Muscle of leg (tissue), 3 donors: ENCODE measurements at regions not wholly inside any gene's neighbourhood (a gene's known extent, or its start where the extent isn't known, plus 50 kb on each side); places are given as distances from the start of the nearest gene placed in this dataset.

Experiments used
- DNase-seq: peaks from one replicate; pipeline ENCODE4 v3.0.0; 2013
- H3K27ac ChIP-seq: one replicate; pipeline ENCODE4 v1.5.1; 2013; ENCODE audit warnings: mild to moderate bottlenecking, low read length, control low read depth
- H3K27me3 ChIP-seq: one replicate; pipeline ENCODE4 v1.6.1; 2013; ENCODE audit warnings: low read length; ENCODE audit not compliant: control insufficient read depth, insufficient read depth
- H3K36me3 ChIP-seq: one replicate; pipeline ENCODE4 v1.6.1; 2013; ENCODE audit warnings: low read length; ENCODE audit not compliant: control insufficient read depth, insufficient read depth
- H3K4me1 ChIP-seq: one replicate; pipeline ENCODE4 v1.6.1; 2013; ENCODE audit warnings: low read length; ENCODE audit not compliant: control insufficient read depth, insufficient read depth
- H3K4me3 ChIP-seq: one replicate; pipeline ENCODE4 v1.5.1; 2013; ENCODE audit warnings: low read length, control low read depth
- H3K9me3 ChIP-seq: replicated peaks from 2 replicates; pipeline ENCODE4 v1.6.1; 2013; ENCODE audit warnings: low read depth, low read length; ENCODE audit not compliant: control insufficient read depth
- WGBS: methylation state at CpG from one replicate; pipeline ENCODE4 v1.1.5; 2013; ENCODE audit warnings: missing lambda C conversion rate; ENCODE audit not compliant: insufficient coverage; 5-methylcytosine and 5-hydroxymethylcytosine counted together

DNA sequence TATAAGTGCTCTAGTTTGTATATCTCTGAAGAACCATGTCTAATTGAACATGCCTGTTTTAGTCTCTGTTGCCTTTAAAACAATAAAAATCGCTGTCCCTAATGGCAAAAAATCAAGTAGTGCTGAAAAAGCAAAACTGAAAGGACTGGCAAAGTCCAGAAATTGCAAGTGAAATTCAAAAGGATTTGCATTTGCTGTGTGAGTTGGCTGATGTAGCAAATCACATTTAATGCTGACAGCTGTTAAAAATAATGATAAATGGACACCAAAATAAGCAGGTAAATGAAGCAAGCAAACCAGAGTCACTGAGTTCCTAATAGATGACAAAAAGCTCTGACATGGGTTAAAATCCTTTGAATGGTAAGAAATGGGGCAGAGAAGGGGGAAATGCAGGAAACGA lies 874.1 kb downstream of the GRM8 start:
- Histone ChIP-seq H3K4me1 (no peaks in the 10 kb centered on the region), H3K4me3 (no peak overlapping the region), H3K27me3 (no peaks in the 10 kb centered on the region), H3K36me3 (no peaks in the 10 kb centered on the region), H3K27ac (no peak overlapping the region), H3K9me3 (no peaks in the 10 kb centered on the region)
- 70% methylated on average over 1 of the region's 2 CpGs for WGBS
- no peak for DNase-seq

DNA sequence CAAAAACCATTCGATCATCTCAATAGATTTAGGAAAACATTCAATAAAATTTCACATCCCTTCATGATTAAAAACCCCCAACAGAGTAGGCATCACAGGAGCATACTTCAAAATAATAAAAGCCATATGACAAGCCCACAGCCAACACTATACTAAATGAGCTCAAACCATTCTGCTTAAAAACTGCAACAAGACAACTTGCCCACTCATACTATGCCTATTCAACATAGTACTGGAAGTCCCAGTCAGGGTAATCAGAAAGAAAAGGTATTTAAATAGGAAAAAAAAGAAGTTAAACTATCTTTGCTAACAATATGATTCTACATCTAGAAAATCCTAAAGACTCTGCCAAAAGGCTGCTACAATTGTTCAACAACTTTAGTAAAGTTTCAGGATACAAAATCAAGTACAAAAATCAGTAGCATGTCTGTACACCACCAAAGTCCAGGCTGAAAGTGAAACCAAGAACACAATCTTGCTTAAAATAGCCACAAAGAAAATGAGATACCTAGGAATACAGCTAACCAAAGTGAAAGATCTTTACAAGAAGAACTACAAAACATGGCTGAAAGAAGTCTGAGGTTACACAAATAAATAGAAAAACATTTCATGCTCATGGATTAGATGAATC lies 882.6 kb downstream of the GRM8 start:
- Histone ChIP-seq H3K4me1 (no peaks in the 10 kb centered on the region), H3K27ac (no peak overlapping the region), H3K27me3 (no peaks in the 10 kb centered on the region), H3K36me3 (no peaks in the 10 kb centered on the region), H3K4me3 (no peak overlapping the region), H3K9me3 (peaks cover 4% of the 10 kb centered on the region)
- no CpG with 5 or more reads among the region's 1 CpG for WGBS
- no peak for DNase-seq

DNA sequence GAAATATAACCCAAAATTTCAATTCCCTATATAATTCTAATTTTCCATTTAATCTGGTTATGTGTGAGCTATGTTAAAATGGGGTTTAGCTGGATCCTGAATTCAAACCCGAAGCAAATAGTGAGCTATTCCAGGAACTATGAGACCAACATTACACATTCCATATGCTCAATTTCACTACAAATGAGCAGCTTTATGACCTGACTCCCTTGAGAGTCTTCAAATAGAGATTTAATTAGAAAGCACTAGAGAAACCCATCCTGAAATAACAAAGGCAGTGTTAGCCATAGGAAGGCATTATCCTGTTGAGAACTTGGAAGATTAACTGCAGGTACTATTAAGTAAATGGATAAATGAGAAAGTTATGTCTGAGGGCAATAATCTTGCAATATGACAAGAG lies 890.0 kb downstream of the GRM8 start:
- H3K27me3 ChIP-seq: no peaks in the 10 kb centered on the region
- no peaks in the 10 kb centered on the region for H3K36me3 ChIP-seq
- H3K4me1 ChIP-seq: no peaks in the 10 kb centered on the region
- DNase-seq: no peak
- no peak overlapping the region for H3K4me3 ChIP-seq
- no peak overlapping the region for H3K27ac ChIP-seq
- no peaks in the 10 kb centered on the region for H3K9me3 ChIP-seq
- no CpG with 5 or more reads among the region's 1 CpG for WGBS

DNA sequence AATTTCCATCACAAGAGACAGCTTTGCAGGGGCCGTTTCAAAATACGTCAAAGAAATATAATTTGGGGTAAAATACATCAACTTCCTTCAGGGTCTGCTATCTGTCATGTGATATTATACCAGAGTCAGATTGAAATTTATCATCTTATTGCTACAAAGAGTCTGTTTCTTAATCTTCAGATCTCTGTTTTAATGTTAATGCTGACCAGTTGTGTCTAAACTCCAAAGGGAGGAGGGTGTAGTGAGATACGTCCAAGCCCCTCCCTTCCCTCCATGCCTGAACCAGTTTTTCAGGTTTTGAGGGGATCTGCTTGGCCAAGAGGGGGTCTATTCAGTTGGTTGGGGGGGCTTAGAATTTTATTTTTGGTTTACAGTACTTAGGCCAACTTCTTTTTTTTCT lies 891.6 kb downstream of the GRM8 start:
- no peaks in the 10 kb centered on the region for H3K9me3 ChIP-seq
- DNase-seq: no peak
- WGBS: no CpG with 5 or more reads among the region's 3 CpGs
- H3K36me3 ChIP-seq: no peaks in the 10 kb centered on the region
- no peak overlapping the region for H3K27ac ChIP-seq
- no peaks in the 10 kb centered on the region for H3K4me1 ChIP-seq
- no peaks in the 10 kb centered on the region for H3K27me3 ChIP-seq
- no peak overlapping the region for H3K4me3 ChIP-seq

DNA sequence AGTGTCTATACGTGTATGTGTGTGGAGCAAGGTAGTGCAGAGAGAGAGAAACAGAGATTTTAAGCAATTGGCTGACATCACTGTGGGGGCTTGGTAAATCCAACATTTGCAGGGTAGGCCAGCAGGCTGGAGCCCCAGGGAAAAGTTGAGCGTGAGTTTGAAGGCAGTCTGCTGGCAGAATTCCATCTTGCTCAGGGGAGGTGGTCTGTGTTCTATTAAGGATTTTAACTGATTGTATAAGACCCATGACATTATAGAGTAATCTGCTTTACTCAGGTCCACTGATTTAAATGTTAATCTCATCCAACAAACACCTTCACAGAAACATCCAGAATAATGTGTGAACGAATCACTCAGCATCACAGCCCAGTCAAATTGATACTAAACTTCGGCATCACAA lies 912.9 kb downstream of the GRM8 start:
- no peaks in the 10 kb centered on the region for H3K27me3 ChIP-seq
- no peaks in the 10 kb centered on the region for H3K4me1 ChIP-seq
- H3K27ac ChIP-seq: no peak overlapping the region
- H3K9me3 ChIP-seq: no peaks in the 10 kb centered on the region
- no peak overlapping the region for H3K4me3 ChIP-seq
- WGBS: 29% methylated on average over 1 of the region's 4 CpGs
- no peaks in the 10 kb centered on the region for H3K36me3 ChIP-seq
- no peak for DNase-seq

DNA sequence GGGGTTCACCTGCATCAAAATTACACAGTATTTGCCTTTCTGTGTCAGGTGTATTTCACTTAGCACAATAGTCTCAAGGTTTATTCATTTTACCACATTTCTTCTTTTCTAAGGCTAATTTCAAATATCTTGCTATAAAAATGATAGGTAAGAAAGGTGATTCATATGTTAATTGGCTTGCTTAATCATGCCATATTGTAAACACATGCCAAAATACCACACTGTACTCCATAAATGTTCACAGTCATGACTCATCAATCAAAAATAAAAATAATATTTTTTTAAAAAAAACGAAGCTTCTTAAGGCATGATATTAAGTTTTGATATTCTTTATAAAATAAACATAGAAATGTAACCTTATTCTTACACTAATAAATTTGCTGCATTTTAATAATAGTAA lies 947.1 kb downstream of the GRM8 start:
- H3K27ac ChIP-seq: no peak overlapping the region
- no CpG with 5 or more reads among the region's 1 CpG for WGBS
- no peak for DNase-seq
- H3K9me3 ChIP-seq: peaks cover 4% of the 10 kb centered on the region
- H3K4me3 ChIP-seq: no peak overlapping the region
- H3K27me3 ChIP-seq: no peaks in the 10 kb centered on the region
- no peaks in the 10 kb centered on the region for H3K36me3 ChIP-seq
- H3K4me1 ChIP-seq: no peaks in the 10 kb centered on the region

DNA sequence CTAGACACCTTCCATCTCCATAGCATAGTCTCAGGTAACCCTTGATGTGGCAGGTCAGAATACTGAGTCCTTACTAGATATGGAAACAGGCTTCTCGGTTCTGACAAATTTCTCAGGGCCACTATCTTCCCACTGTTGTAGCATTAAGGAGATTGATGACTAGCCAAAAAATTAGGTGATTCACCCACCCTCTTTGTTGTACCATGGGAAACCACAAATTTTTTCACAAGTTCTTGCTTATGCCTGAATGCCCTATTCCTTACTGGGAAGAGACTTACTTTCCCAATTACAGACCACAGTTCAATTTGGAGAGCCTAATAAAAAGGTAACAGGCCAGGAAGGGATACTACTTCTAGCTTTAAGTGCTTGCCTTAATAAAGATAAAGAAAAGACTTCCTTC lies 948.8 kb downstream of the GRM8 start:
- Histone ChIP-seq H3K4me1 (no peaks in the 10 kb centered on the region), H3K9me3 (peaks cover 4% of the 10 kb centered on the region), H3K4me3 (no peak overlapping the region), H3K36me3 (no peaks in the 10 kb centered on the region), H3K27me3 (no peaks in the 10 kb centered on the region), H3K27ac (no peak overlapping the region)
- no CpG with 5 or more reads among the region's 1 CpG for WGBS
- DNase-seq: no peak

DNA sequence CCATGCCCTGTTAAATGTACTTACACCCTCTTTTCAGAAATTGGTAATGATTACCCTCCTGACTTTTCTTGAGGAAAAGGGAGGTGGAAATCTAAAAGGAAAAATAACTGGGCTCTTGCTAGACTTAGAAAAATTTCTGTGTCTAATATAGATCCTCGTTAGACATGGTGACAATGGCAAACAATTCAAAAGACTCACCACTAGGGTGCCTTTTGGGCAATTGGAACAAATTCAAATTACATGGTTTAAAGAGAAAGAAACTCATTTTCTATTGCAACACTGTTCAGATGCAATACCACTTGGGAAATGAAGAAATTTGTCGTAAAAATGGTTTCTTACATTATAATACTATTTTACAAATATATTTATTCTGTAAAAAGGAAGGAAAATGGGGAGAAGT lies 950.1 kb downstream of the GRM8 start:
- H3K27me3 ChIP-seq: no peaks in the 10 kb centered on the region
- H3K9me3 ChIP-seq: peaks cover 4% of the 10 kb centered on the region
- H3K36me3 ChIP-seq: no peaks in the 10 kb centered on the region
- H3K4me3 ChIP-seq: no peak overlapping the region
- no peak for DNase-seq
- WGBS: no CpG with 5 or more reads among the region's 2 CpGs
- H3K4me1 ChIP-seq: no peaks in the 10 kb centered on the region
- no peak overlapping the region for H3K27ac ChIP-seq

DNA sequence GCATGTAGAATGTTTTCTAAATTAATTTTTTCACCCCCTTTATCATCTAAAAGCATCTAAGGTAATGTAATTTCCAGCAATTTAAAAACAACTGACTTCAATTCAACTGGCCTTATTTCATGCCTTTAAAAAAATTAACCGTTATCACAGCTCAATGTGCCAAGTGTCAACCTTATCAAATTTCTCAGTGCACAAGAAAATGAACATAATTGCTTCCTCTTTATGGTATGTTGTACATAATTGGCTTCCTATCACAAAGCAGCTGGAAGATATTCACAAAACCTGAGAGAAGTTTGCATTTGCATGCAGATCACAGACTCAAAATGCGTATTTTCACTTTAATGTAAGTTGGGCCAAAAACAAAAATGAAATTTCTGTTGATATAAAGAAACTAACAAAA lies 966.4 kb downstream of the GRM8 start:
- H3K4me1 ChIP-seq: no peaks in the 10 kb centered on the region
- no CpG with 5 or more reads among the region's 2 CpGs for WGBS

DNA sequence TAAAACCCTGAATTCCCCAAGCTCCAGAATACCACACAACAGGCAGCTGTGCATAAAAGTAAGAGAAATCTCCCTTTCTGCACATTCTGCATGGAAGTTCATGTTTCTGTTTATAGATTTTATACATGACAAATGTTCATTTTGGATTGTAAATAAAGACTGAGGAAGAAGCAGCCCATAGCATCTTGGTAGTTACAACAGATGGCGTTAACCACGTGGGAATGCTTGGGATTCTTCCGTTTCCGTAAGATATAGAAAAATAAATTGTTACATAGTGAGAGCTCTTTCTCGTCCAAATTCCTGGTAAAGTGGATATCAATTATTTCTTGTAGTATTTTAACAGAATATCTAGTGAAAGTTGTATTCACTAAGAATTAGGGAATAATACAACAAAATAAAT lies 1016.5 kb downstream of the GRM8 start:
- no CpG with 5 or more reads among the region's 5 CpGs for WGBS
- H3K27me3 ChIP-seq: no peaks in the 10 kb centered on the region
- DNase-seq: no peak
- no peaks in the 10 kb centered on the region for H3K4me1 ChIP-seq
- no peak overlapping the region for H3K27ac ChIP-seq
- H3K36me3 ChIP-seq: no peaks in the 10 kb centered on the region
- no peak overlapping the region for H3K4me3 ChIP-seq
- no peaks in the 10 kb centered on the region for H3K9me3 ChIP-seq

More for the DNA sequence above, 966.4 kb downstream of the GRM8 start:
- DNase-seq: no peak
- H3K27ac ChIP-seq: no peak overlapping the region
- H3K4me3 ChIP-seq: no peak overlapping the region
- H3K36me3 ChIP-seq: no peaks in the 10 kb centered on the region
- H3K27me3 ChIP-seq: no peaks in the 10 kb centered on the region
- no peaks in the 10 kb centered on the region for H3K9me3 ChIP-seq
